Type B pancreatic cell (in vitro differentiated cells): ENCODE measurements at regions not wholly inside any gene's neighbourhood (a gene's known extent, or its start where the extent isn't known, plus 50 kb on each side); places are given as distances from the start of the nearest gene placed in this dataset.

Experiments
- DNase-seq: peaks from one replicate; pipeline ENCODE4 v3.0.0; 2021; ENCODE audit warnings: mixed read lengths; ENCODE audit not compliant: unreplicated experiment; ENCODE audit errors: extremely low spot score
- H3K27ac Mint-ChIP-seq: 2 replicates; pipeline ENCODE4 v1.8.0; 2021; ENCODE audit warnings: mild to moderate bottlenecking, mixed read lengths
- H3K27me3 Mint-ChIP-seq: 2 replicates; pipeline ENCODE4 v1.8.0; 2021; ENCODE audit warnings: mixed read lengths
- H3K36me3 Mint-ChIP-seq: 2 replicates; pipeline ENCODE4 v1.8.0; 2021; ENCODE audit warnings: mixed read lengths
- H3K4me1 Mint-ChIP-seq: one replicate; pipeline ENCODE4 v1.8.0; 2021; ENCODE audit warnings: mixed read lengths; ENCODE audit not compliant: unreplicated experiment
- H3K4me3 Mint-ChIP-seq: 2 replicates; pipeline ENCODE4 v1.8.0; 2021; ENCODE audit warnings: mild to moderate bottlenecking, mixed read lengths
- H3K9me3 Mint-ChIP-seq: 2 replicates; pipeline ENCODE4 v1.8.0; 2021; ENCODE audit warnings: mixed read lengths
- CTCF ChIP-seq: fragments of 200-600 bp; sonication (generic); conservative IDR thresholded peaks from 2 replicates; pipeline ENCODE4 v1.5.0; 2021; ENCODE audit warnings: antibody characterized with exemption, mild to moderate bottlenecking

GRCh38 chr4:81602854-81603253, 131.1 kb upstream of the RASGEF1B start:
- no peak overlapping the region for H3K27ac Mint-ChIP-seq
- peaks cover 38% of the 10 kb centered on the region for H3K4me1 Mint-ChIP-seq
- peaks cover 10% of the 10 kb centered on the region for H3K27me3 Mint-ChIP-seq
- peaks cover 4% of the 10 kb centered on the region for H3K9me3 Mint-ChIP-seq
- H3K36me3 Mint-ChIP-seq, result no peaks in the 10 kb centered on the region
- no peak for DNase-seq
- no peak overlapping the region for H3K4me3 Mint-ChIP-seq
- TF ChIP-seq CTCF, result no peak

DNA sequence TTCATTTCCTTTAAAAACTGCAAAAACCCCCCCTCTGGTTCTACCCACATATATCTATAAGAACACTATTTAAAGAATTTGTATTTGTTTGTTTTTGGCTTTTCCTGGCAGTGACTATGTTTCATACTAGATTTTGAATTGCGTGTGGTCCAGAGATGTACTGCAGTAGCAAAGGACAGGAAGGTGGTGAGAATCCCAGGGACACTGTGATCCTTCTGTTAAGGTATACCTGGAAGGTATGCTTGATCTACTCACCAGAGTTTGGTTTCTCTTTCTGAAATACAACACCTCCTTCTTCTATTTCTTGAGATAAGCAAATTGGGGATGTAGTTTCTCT, 129.6 kb upstream of the RASGEF1B start:
- DNase-seq, result no peak
- Mint-ChIP-seq H3K36me3 (no peaks in the 10 kb centered on the region), H3K4me1 (peaks cover 33% of the 10 kb centered on the region), H3K27me3 (peaks cover 10% of the 10 kb centered on the region), H3K9me3 (no peaks in the 10 kb centered on the region), H3K27ac (no peak overlapping the region), H3K4me3 (peak overlapping the region; percentile 75)
- TF ChIP-seq CTCF, result peak; percentile 55

DNA sequence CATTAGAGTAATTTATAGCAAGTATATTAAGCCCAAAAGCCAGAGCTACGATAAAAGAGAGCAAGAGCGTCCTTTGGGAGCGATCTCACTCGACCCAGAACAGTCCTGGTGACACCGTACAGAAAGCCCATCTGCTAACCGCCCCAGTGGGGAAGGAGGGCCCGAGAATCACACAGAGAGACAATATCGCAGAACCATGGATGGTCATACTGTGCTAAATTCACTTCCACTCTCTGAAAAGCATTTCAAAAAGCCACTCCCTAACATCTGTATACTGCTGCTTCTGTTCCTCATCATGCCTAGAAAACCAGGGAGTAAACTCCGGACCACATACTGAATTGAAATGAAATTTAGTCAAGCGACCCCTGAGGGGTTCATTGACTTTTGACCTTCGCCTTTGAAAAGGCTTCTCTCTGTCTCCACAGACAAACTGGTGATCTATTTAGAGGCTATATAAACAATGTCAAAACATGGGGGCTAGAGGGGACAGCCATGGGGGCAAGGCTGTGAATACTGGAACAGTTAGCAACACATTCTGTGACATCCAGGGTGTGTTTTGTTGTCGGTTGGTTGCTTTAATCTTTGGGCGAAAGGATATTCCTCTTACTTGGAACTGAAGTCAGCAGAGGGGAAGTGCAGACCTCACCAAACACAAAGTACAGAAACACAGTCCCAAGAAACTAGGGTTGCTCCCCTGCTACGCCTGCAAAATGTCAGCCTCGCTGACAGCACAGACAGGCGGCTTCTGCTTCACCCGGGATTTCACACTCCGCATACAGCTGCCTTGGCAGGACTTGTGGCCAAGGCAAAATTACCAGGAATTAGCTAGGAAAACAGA, 129.0 kb upstream of the RASGEF1B start:
- no peaks in the 10 kb centered on the region for H3K36me3 Mint-ChIP-seq
- no peak for DNase-seq
- peaks cover 10% of the 10 kb centered on the region for H3K27me3 Mint-ChIP-seq
- H3K27ac Mint-ChIP-seq, result peak overlapping the region; percentile 70
- H3K9me3 Mint-ChIP-seq, result no peaks in the 10 kb centered on the region
- H3K4me3 Mint-ChIP-seq, result peak overlapping the region; percentile 75
- TF ChIP-seq CTCF, result no peak
- peaks cover 33% of the 10 kb centered on the region for H3K4me1 Mint-ChIP-seq

- Mint-ChIP-seq H3K9me3 (no peaks in the 10 kb centered on the region), H3K27me3 (peaks cover 10% of the 10 kb centered on the region), H3K4me3 (peak overlapping the region; percentile 75), H3K36me3 (no peaks in the 10 kb centered on the region), H3K27ac (no peak overlapping the region), H3K4me1 (peaks cover 28% of the 10 kb centered on the region)
- no peak for DNase-seq
- no peak for TF ChIP-seq CTCF
Measured at GRCh38 chr4:81599742-81600380, 128.2 kb upstream of the RASGEF1B start.

- Mint-ChIP-seq H3K27me3 (peaks cover 6% of the 10 kb centered on the region), H3K36me3 (no peaks in the 10 kb centered on the region), H3K27ac (no peak overlapping the region), H3K4me1 (peaks cover 27% of the 10 kb centered on the region), H3K9me3 (peaks cover 6% of the 10 kb centered on the region), H3K4me3 (no peak overlapping the region)
- TF ChIP-seq CTCF, result no peak
- DNase-seq, result no peak
Measured at GRCh38 chr4:81595798-81596610, 124.3 kb upstream of the RASGEF1B start.
